ENCODE measurements at regions not wholly inside any gene's neighbourhood (a gene's known extent, or its start where the extent isn't known, plus 50 kb on each side); places are given as distances from the start of the nearest gene placed in this dataset.

DNA sequence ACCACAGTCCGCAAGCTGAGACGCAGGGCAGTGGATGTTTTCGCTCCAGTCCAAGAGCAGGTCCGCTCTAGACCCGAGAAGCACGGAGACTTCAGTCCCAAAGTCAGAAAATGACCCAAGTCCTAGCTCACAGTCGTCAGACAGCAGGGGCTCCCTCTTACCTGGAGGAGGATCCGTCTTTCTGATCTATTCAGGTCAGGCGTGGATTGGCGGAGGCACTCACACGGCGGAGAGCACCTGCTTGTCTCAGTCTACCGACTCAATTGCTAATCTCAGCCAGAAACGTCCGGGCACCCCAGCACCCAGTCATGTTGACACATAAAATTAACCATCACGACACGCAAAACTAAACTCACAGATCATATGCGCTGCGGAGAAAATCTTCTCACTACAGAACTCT is 285.3 kb upstream of the CDH4 start:
- FAIRE-seq: no peak
- Histone ChIP-seq H3K27ac (ENCODE audit: low read depth in 2 of 2, low read length in 2 of 2) (no peak overlapping the region), H3K4me3 (ENCODE audit: low read length in 3 of 3) (no peak overlapping the region), H3K4me1 (ENCODE audit: control insufficient read depth in 2 of 3, insufficient read depth in 2 of 3, low read depth in 1 of 3, low read length in 3 of 3) (no peaks in the 10 kb centered on the region), H3K9me3 (ENCODE audit: control insufficient read depth in 2 of 3, insufficient read depth in 1 of 3, low read length in 3 of 3) (no peaks in the 10 kb centered on the region), H3K9ac (ENCODE audit: low read length in 3 of 3) (no peak overlapping the region), H3K36me3 (ENCODE audit: control insufficient read depth in 2 of 3, insufficient read depth in 3 of 3, low read length in 3 of 3) (no peaks in the 10 kb centered on the region), H3K27me3 (ENCODE audit: control insufficient read depth, insufficient read depth, low read length) (no peaks in the 10 kb centered on the region)
- DNase-seq: no peak
- TF ChIP-seq, protein P1, sequence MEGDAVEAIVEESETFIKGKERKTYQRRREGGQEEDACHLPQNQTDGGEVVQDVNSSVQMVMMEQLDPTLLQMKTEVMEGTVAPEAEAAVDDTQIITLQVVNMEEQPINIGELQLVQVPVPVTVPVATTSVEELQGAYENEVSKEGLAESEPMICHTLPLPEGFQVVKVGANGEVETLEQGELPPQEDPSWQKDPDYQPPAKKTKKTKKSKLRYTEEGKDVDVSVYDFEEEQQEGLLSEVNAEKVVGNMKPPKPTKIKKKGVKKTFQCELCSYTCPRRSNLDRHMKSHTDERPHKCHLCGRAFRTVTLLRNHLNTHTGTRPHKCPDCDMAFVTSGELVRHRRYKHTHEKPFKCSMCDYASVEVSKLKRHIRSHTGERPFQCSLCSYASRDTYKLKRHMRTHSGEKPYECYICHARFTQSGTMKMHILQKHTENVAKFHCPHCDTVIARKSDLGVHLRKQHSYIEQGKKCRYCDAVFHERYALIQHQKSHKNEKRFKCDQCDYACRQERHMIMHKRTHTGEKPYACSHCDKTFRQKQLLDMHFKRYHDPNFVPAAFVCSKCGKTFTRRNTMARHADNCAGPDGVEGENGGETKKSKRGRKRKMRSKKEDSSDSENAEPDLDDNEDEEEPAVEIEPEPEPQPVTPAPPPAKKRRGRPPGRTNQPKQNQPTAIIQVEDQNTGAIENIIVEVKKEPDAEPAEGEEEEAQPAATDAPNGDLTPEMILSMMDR (IDR thresholded peaks at IDR 0.05; ENCODE audit: borderline replicate concordance, extremely low read depth, insufficient read depth): no peak
- intact Hi-C loops (cut with DNase I): no loop called here

DNA sequence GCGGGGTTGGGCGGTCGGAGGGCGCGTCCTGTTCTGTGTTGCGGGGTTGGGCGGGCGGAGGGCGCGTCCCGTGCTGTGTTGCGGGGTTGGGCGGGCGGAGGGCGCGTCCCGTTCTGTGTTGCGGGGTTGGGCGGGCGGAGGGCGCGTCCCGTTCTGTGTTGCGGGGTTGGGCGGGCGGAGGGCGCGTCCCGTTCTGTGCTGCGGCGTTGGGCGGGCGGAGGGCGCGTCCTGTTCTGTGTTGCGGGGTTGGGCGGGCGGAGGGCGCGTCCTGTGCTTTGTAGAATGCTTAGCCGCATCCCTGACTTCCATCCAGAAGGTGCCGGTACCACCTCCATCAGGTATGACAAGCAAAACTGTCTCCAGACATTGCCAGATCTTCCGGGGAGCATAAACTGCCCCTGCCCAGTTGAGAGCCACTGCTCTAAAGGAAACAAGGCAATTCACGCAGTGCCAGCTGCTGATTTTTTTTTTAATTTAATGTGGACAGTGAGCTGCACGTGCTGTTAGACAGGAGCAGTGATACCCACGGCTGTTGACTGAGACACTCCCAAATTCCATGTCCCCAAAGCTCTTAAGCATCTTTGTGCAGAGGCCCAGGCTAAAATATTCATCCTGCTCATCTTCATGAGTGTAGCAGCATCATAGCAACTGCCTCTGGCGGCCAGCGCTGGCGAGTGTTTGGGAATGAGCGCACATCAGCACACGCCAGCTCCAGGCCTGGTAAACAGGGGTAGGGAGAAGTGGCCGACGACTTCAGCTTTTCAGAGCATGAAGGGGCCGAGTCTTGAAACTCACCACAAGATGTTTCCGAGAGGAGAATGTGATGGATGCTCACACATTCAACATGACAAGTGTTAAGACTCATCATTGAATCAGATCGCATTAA is 284.4 kb upstream of the CDH4 start:
- Histone ChIP-seq H3K36me3 (ENCODE audit: control insufficient read depth in 2 of 3, insufficient read depth in 3 of 3, low read length in 3 of 3) (no peaks in the 10 kb centered on the region), H3K9ac (ENCODE audit: low read length in 3 of 3) (no peak overlapping the region), H3K27me3 (ENCODE audit: control insufficient read depth, insufficient read depth, low read length) (no peaks in the 10 kb centered on the region), H3K27ac (ENCODE audit: low read depth in 2 of 2, low read length in 2 of 2) (no peak overlapping the region), H3K4me3 (ENCODE audit: low read length in 3 of 3) (no peak overlapping the region), H3K4me1 (ENCODE audit: control insufficient read depth in 2 of 3, insufficient read depth in 2 of 3, low read depth in 1 of 3, low read length in 3 of 3) (no peaks in the 10 kb centered on the region), H3K9me3 (ENCODE audit: control insufficient read depth in 2 of 3, insufficient read depth in 1 of 3, low read length in 3 of 3) (no peaks in the 10 kb centered on the region)
- TF ChIP-seq, protein P1 (IDR thresholded peaks at IDR 0.05; ENCODE audit: borderline replicate concordance, extremely low read depth, insufficient read depth): no peak
- DNase-seq (no peak), FAIRE-seq (no peak)
- intact Hi-C loops (cut with DNase I): no loop called here

DNA sequence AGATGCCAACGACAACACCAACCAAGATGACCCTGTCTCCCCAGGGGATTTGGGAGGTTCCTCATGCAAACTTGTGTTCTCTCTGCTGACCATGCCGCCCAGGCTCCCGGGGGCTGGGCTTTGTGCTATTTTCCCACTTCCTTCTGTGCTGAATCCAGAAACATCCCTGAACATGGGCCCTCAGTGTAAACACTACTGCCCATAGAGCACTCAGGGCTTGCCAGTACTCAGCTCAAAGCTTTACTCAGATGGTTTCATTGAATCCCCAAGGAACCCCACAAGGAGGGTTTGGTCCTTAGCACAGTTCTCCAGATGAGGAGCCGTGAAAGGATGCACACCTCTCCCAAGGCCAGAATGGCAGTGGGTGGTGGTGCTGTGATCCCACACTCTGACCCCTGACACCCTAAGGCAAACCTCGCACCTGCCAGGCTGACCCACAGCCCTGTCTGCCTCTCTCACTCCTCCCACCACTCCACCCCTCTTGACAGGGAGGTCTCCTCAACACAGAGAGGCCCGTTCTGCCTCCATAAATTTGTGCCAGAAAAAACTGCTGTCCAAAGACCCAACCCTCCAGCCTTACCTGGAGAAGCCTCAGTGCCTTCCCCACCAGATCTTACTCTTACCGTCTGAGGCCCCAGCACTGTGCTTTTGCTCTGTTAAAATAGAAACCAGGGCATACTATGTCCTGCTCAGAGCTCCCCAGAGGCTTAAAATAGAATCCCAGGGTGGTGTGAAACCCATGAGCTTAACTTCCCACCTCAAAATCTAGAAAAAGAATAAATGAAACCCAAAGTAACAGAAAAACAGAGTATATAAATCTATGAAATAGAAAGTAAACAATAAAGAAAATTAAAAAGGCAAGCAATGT is 283.0 kb upstream of the CDH4 start:
- DNase-seq (no peak), FAIRE-seq (no peak)
- H3K36me3 ChIP-seq (ENCODE audit: control insufficient read depth in 2 of 3, insufficient read depth in 3 of 3, low read length in 3 of 3): no peaks in the 10 kb centered on the region
- no peaks in the 10 kb centered on the region for H3K9me3 ChIP-seq (ENCODE audit: control insufficient read depth in 2 of 3, insufficient read depth in 1 of 3, low read length in 3 of 3)
- TF ChIP-seq, protein P1 (IDR thresholded peaks at IDR 0.05; ENCODE audit: borderline replicate concordance, extremely low read depth, insufficient read depth): no peak
- H3K4me1 ChIP-seq (ENCODE audit: control insufficient read depth in 2 of 3, insufficient read depth in 2 of 3, low read depth in 1 of 3, low read length in 3 of 3): no peaks in the 10 kb centered on the region
- intact Hi-C loops (cut with DNase I): no loop called here
- H3K27ac ChIP-seq (ENCODE audit: low read depth in 2 of 2, low read length in 2 of 2): no peak overlapping the region
- H3K4me3 ChIP-seq (ENCODE audit: low read length in 3 of 3): no peak overlapping the region
- H3K27me3 ChIP-seq (ENCODE audit: control insufficient read depth, insufficient read depth, low read length): no peaks in the 10 kb centered on the region
- no peak overlapping the region for H3K9ac ChIP-seq (ENCODE audit: low read length in 3 of 3)

Data from kidney (tissue), 13 donors.